DOHH2 (cell line): ENCODE measurements at regions not wholly inside any gene's neighbourhood (a gene's known extent, or its start where the extent isn't known, plus 50 kb on each side); places are given as distances from the start of the nearest gene placed in this dataset.

Source experiments
- CTCF ChIP-seq: fragments of 200-600 bp; sonication (generic); IDR thresholded peaks from one replicate; pipeline ENCODE4 v1.5.1; 2014; ENCODE audit warnings: antibody characterized with exemption, mild to moderate bottlenecking, low read depth, low read length; ENCODE audit not compliant: poor library complexity, severe bottlenecking
- EZH2phosphoT487 ChIP-seq: fragments of 200-600 bp; sonication (generic); IDR thresholded peaks from 2 replicates; pipeline ENCODE4 v1.6.1; 2017; ENCODE audit warnings: borderline replicate concordance, mild to moderate bottlenecking, antibody characterized with exemption, low read length, moderate library complexity, mixed read lengths

- TF ChIP-seq CTCF (no peak), EZH2phosphoT487 (no peak)
These were observed 149.9 kb upstream of the COPS8 start for GRCh38 chr2:236935631-236936445.
